HL-60 (cell line): ENCODE measurements at regions not wholly inside any gene's neighbourhood (a gene's known extent, or its start where the extent isn't known, plus 50 kb on each side); places are given as distances from the start of the nearest gene placed in this dataset.

Experiments used
- DNase-seq, 2 experiments: peaks; one replicate each; pipeline ENCODE4 v3.0.0-alpha.2; 2010 to 2020; ENCODE audit warnings: low read depth in 1 of 2, low spot score in 1 of 2
- H3K27ac ChIP-seq: fragments of 250-450 bp; sonication (Bioruptor Pico); replicated peaks from 2 replicates; pipeline ENCODE4 v1.5.1; 2020; ENCODE audit warnings: mild to moderate bottlenecking, moderate library complexity
- H3K27me3 ChIP-seq: fragments of 250-450 bp; sonication (Bioruptor Pico); 2 replicates; pipeline ENCODE4 v1.5.1; 2021; ENCODE audit warnings: mild to moderate bottlenecking, moderate library complexity; ENCODE audit not compliant: insufficient read depth, poor library complexity, severe bottlenecking
- H3K4me3 ChIP-seq: replicated peaks from 2 replicates; pipeline ENCODE4 v1.5.1; 2011; ENCODE audit warnings: mild to moderate bottlenecking, control low read depth, low read length; ENCODE audit not compliant: insufficient read depth
- CTCF ChIP-seq: IDR thresholded peaks from one replicate; pipeline ENCODE4 v1.5.1; 2011; ENCODE audit warnings: low read length, control low read depth, inconsistent platforms; ENCODE audit not compliant: insufficient read depth
- GABPA ChIP-seq: IDR thresholded peaks from 2 replicates; pipeline ENCODE4 v1.6.1; 2012; ENCODE audit warnings: low read depth
- POLR2AphosphoS5 ChIP-seq: IDR thresholded peaks from 2 replicates; pipeline ENCODE4 v1.6.1; 2012; ENCODE audit warnings: low read depth
- REST ChIP-seq: IDR thresholded peaks from 2 replicates; pipeline ENCODE4 v1.6.1; 2012; ENCODE audit warnings: low read depth; ENCODE audit not compliant: insufficient replicate concordance
- SPI1 ChIP-seq: IDR thresholded peaks from 2 replicates; pipeline ENCODE4 v1.6.1; 2012; ENCODE audit warnings: low read depth, mild to moderate bottlenecking, borderline replicate concordance

- Histone ChIP-seq H3K27ac (no peak overlapping the region), H3K4me3 (no peak overlapping the region), H3K27me3 (no peaks in the 10 kb centered on the region)
- DNase-seq, result no peak
- TF ChIP-seq CTCF (no peak), SPI1 (no peak), REST (no peak), GABPA (no peak), POLR2AphosphoS5 (no peak)
Measured at GRCh38 chr16:6853565-6853964, 479.1 kb upstream of the RBFOX1 start.

GRCh38 chr16:6852643-6853225 is 479.9 kb upstream of the RBFOX1 start:
- Histone ChIP-seq H3K27ac (no peak overlapping the region), H3K4me3 (no peak overlapping the region), H3K27me3 (no peaks in the 10 kb centered on the region)
- no peak for DNase-seq
- no peak for TF ChIP-seq GABPA
- no peak for TF ChIP-seq REST
- no peak for TF ChIP-seq SPI1
- no peak for TF ChIP-seq POLR2AphosphoS5
- TF ChIP-seq CTCF, result no peak

GRCh38 chr16:6846452-6846851 is 486.2 kb upstream of the RBFOX1 start:
- no peak for DNase-seq
- H3K4me3 ChIP-seq, result no peak overlapping the region
- no peaks in the 10 kb centered on the region for H3K27me3 ChIP-seq
- TF ChIP-seq CTCF (no peak), GABPA (no peak), POLR2AphosphoS5 (no peak), REST (no peak), SPI1 (no peak)
- H3K27ac ChIP-seq, result no peak overlapping the region
